ENCODE measurements at regions not wholly inside any gene's neighbourhood (a gene's known extent, or its start where the extent isn't known, plus 50 kb on each side); places are given as distances from the start of the nearest gene placed in this dataset.

DNA sequence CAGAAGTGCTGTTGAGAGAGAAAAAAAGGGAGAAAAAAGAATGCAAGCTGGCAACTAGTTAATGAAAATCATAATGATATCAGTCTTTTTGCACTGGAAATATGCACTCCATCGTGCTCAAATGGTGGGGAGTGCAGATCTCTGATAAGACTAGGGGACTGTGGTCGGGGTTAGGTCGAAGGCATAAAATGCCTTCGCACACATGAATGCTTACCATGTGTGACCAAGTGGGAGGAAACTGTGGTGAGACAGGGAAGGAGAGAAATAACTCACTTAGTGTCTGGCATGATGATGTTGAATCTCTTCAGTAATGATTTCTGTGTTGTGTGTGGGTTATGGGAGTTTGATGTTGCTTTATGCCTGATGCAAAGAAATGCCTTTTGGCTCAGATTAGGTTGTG, 358.9 kb downstream of the FBXO8 start:
- DNase-seq, result no peak

DNA sequence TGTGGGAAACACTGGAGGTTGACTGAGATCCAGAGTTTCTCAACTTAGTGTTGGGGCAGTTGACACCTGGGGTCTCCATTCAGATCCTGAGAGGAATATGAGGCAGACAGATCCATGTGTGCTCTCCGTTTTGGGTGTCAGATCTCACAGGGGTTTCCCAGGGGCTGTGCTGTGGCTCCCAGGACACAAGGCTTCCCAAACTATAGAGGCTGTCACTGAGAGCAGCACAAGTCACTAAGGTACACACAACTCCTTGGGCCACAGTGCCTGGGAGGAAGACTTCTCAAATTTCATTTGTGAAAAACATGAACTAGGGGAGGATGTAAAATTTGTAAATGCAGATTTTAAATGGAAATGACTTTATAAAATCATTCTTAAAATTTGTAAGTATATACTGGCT, 363.6 kb downstream of the FBXO8 start:
- no peak for DNase-seq

GRCh38 chr4:173919196-173919595, 364.3 kb downstream of the FBXO8 start:
- DNase-seq, result no peak

DNA sequence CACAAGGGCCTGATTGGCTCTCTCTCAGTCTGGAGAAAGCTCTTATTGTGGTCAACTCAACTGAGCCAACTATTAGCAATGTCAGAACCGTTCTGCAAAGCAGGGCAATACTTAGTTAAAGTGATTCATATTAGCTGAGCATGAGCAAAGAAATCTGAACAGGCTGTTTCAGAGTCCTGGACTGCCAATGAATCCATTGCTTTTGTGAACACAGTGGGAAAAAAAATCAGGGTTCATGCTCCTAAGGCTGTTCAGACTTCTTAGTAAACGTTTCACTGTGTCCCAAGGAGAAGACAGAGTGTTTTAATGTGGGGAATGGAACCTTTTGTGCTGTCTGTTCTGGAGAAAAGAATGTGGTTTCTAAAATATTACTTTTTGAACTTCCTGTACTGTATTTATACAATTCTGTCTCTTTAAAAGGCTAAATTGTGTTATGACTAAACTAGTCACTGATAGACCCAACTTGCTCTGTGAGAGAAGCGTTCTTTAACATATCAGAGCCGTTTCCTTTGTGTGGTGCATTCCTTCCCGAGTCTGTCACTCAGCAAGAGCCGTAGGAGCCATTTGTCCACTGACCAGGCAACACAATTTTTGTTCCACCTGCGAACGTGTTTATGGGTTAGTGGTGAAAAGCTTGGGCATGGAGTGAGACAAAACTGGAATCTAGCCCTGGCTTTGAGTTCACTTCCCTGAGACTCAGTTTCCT, 366.1 kb downstream of the FBXO8 start:
- DNase-seq, result no peak

DNA sequence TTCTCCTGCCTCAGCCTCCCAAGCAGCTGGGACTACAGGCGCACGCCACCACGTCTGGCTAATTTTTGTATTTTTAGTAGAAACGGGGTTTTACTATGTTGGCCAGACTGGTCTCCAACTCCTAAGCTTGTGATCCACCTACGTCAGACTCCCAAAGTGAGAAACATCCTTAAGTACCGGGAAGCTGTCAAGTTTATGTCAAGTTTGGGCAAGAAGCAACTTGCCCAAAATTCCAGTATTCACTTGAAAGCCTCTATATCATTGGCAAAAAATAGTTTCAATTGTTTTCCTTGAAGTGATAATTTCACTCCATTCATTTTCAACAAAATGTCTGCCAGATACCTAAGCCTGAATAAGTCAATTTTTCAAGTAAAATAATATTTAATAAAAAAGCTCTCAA, 370.0 kb downstream of the FBXO8 start:
- DNase-seq, result no peak

- no peak for DNase-seq
Measured at GRCh38 chr4:173912384-173912783, 371.1 kb downstream of the FBXO8 start.

- no peak for DNase-seq
Measured at GRCh38 chr4:173910891-173911290, 372.6 kb downstream of the FBXO8 start.

DNA sequence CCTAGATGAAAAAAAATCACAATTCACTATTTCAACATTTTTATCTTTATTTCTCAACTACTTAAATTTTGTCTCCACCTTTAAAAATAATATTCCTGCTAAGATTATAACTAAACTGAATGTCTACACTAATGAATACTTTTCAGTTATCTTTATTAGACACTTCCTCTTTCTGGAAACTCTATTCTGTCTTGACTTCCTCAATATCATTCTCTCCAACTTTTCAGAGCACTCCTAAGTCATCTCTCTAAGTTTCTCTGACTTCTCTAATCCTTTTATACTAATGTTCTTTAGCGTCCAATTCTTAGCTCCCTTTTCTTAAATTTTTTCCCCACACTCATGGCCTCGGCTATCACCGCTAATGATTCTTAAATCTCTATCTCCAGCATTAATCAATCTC, 374.2 kb downstream of the FBXO8 start:
- DNase-seq, result no peak

DNA sequence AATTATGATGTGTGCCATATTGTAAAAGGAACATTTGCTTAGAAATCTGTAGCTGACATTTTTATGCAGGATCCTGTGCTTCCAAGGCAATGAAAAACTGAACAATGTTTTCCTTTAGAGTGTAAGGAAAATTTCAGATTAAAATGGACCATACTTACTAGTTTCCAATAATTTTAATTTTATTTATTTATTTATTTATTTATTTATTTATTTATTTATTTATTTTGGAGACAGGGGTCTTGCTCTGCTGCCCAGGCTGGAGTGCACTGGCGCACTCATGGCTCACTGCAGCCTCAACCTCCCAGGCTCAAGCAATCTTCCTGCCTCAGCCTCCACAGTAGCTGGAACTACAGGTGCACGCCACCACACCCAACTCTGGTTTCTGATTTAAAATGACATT, 369.8 kb upstream of the HAND2 start:
- no peak for DNase-seq

DNA sequence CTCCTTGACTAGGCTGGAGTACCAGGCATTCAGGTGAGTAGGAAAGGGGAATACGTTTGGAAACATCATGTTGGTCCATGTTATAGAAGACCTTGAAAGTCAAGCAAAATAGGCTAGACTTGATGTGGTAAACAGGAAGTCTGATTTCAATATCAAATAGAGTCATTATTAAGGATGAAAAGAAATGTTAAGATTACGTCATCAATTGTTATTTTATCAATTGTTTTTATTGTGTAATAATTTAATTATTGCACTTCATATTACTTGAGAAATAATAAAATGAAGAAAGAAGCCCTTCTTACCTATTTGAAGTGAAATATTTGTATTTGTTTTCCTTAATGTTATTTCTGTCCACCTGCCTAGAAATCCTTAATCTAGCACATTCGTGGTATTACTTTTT, 361.0 kb upstream of the HAND2 start:
- DNase-seq, result no peak

DNA sequence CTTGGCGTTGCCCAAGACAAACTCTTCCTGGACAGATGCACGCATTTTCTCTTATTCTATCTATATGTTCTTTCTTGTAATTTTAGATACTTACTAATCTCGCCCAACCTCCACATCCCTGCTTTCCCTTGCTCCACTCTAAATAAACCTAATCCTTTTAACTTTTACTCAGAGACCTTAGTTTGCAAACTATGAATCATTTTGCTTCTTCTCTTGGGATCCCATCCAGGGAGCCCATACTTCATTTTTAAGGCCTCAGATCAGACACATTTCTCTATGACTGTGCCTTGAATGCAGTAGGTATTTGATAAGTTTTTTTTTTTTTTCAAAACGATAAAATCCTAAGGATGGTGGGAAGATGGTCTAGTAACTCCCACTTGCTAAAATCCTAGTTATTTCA, 353.8 kb upstream of the HAND2 start:
- DNase-seq, result no peak

GRCh38 chr4:173880897-173881296, 350.9 kb upstream of the HAND2 start:
- no peak for DNase-seq

- DNase-seq, result peak; percentile 5
Measured at GRCh38 chr4:173879509-173879908, 349.5 kb upstream of the HAND2 start.

DNA sequence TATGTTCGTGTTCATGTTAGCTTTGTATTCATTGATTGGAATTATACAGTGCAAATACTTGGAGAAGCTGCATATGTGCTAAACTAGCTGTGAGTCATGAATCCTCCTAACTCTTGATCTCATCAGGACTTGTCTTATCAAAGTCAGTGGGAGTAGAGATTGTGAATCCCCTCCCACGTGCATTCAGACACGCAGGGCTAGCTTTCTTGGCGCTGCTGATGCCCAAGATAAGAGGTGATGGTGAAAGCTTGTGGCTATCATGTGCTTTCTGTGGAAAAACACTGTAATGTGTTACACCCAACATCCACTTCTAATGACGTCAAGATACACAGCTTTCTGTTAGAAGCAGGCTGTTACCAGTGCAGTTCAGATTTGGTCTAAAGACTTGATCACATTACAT, 348.7 kb upstream of the HAND2 start:
- no peak for DNase-seq

DNA sequence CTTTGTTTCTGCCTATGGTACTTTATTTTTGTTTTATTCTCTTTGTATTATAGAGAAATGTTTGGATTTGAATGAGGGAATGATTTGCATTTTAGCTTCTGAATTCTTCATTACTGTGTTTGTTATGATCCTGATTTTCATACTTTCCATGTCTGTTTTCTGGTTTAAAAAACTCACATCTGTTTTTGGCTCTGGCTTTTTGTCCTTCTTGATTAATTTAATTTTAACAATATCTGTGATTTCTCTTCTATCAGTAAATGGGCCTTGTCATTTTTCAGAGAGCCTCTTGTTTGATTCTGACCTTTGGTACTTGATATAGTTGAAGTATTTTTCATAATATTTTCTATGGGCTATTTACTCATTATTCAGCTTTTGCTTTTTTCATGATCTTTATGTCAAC, 341.6 kb upstream of the HAND2 start:
- no peak for DNase-seq

GRCh38 chr4:173866322-173867026, 336.4 kb upstream of the HAND2 start:
- no peak for DNase-seq

DNA sequence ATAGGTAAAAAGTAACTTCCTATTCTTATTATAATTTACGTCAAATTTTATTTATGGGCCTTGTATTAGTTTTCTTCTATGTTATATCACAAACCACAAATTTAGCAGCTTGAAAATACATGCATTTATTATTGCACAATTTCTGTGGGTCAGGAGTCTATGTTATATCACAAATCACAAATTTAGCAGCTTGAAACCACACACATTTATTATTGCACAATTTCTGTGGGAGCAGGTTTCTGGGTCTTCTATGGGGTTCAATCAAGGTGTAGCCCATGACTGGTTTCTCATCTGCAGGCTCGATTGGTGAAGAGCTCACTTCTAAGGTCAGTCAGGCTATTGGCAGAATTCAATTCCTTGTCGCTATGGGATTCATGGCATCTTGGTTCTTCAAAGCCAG, 332.7 kb upstream of the HAND2 start:
- no peak for DNase-seq

DNA sequence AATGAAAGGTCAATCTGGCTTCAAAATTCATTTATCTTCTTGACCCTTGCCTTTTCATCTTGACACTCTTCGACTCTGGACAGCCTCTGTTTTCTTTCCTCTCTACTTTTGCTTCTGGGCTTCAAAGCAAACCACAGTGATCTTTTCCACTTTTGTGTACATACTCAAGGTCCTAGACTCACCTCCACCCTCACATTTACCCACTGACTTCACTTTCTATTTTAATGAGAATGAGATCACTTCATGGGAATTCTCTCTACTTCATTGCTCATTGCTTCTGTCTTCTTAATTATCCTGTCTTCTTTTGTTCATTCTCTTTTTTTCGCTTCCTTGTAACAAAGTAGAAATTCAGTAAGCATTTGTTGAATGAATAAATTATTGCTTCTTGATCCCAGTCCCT, 330.1 kb upstream of the HAND2 start:
- DNase-seq, result no peak

- no peak for DNase-seq
Measured at GRCh38 chr4:173859091-173859713, 329.2 kb upstream of the HAND2 start.

GRCh38 chr4:173858471-173858870, 328.4 kb upstream of the HAND2 start:
- no peak for DNase-seq

GRCh38 chr4:173857828-173858227, 327.8 kb upstream of the HAND2 start:
- DNase-seq, result no peak

GRCh38 chr4:173855015-173855414, 325.0 kb upstream of the HAND2 start:
- no peak for DNase-seq

- DNase-seq, result no peak
Measured at GRCh38 chr4:173852775-173853174, 322.7 kb upstream of the HAND2 start.

- no peak for DNase-seq
Measured at GRCh38 chr4:173845580-173845979, 315.6 kb upstream of the HAND2 start.

Data from right kidney (tissue), 1 donor.